Nucleus accumbens (tissue), 56 donors: ENCODE measurements at regions not wholly inside any gene's neighbourhood (a gene's known extent, or its start where the extent isn't known, plus 50 kb on each side); places are given as distances from the start of the nearest gene placed in this dataset.

Source experiments
- DNase-seq, 56 donors: peaks; one replicate each; lab custom pipeline; 2025; lab: John Stamatoyannopoulos, UW

- peak in 2 of 56 donors; percentile 1 for DNase-seq
Measured at GRCh38 chr4:89438102-89438831, 130.7 kb upstream of the GPRIN3 start.

GRCh38 chr4:89434364-89434988 is 126.9 kb upstream of the GPRIN3 start:
- DNase-seq, result peak in 3 of 56 donors; percentile 2 to 15 (median 7)

- no peak for DNase-seq
Measured at GRCh38 chr4:89427782-89428181, 120.2 kb upstream of the GPRIN3 start.

- DNase-seq, result no peak
Measured at GRCh38 chr4:89425023-89425422, 117.4 kb upstream of the GPRIN3 start.

GRCh38 chr4:89422441-89422990 is 114.9 kb upstream of the GPRIN3 start:
- no peak for DNase-seq

GRCh38 chr4:89420507-89420906 is 112.9 kb upstream of the GPRIN3 start:
- no peak for DNase-seq

- no peak for DNase-seq
Measured at GRCh38 chr4:89419111-89419695, 111.6 kb upstream of the GPRIN3 start.

- DNase-seq, result no peak
Measured at GRCh38 chr4:89416960-89417359, 109.4 kb upstream of the GPRIN3 start.

GRCh38 chr4:89413518-89413917 is 105.9 kb upstream of the GPRIN3 start:
- DNase-seq, result no peak

GRCh38 chr4:89411539-89412309 is 104.1 kb upstream of the GPRIN3 start:
- no peak for DNase-seq

- DNase-seq, result no peak
Measured at GRCh38 chr4:89410687-89411086, 103.1 kb upstream of the GPRIN3 start.

GRCh38 chr4:89404530-89404929 is 96.9 kb upstream of the GPRIN3 start:
- DNase-seq, result no peak

- no peak for DNase-seq
Measured at GRCh38 chr4:89403826-89404225, 96.2 kb upstream of the GPRIN3 start.

- DNase-seq, result no peak
Measured at GRCh38 chr4:89400287-89401035, 92.9 kb upstream of the GPRIN3 start.

GRCh38 chr4:89398644-89399043 is 91.0 kb upstream of the GPRIN3 start:
- no peak for DNase-seq

- no peak for DNase-seq
Measured at GRCh38 chr4:89398146-89398545, 90.5 kb upstream of the GPRIN3 start.

GRCh38 chr4:89397441-89397840 is 89.8 kb upstream of the GPRIN3 start:
- DNase-seq, result no peak

- no peak for DNase-seq
Measured at GRCh38 chr4:89382439-89382838, 74.8 kb upstream of the GPRIN3 start.

- no peak for DNase-seq
Measured at GRCh38 chr4:89380980-89381379, 73.4 kb upstream of the GPRIN3 start.

- no peak for DNase-seq
Measured at GRCh38 chr4:89379511-89380044, 72.0 kb upstream of the GPRIN3 start.
